Stimulated activated effector memory CD8-positive, alpha-beta T cell treated with anti-CD3 and anti-CD28 coated beads, Interleukin-12 subunit alpha, Interleukin-12 subunit beta, amount 100 ng/mL, for 72 hours (primary cell): ENCODE measurements at regions not wholly inside any gene's neighbourhood (a gene's known extent, or its start where the extent isn't known, plus 50 kb on each side); places are given as distances from the start of the nearest gene placed in this dataset.
A peak's percentile ranks its signal among the peaks of the same experiment; 100 is the strongest.

Source experiments
- ATAC-seq: fragments of 150-1000 bp; cut with Tn5 transposase; 2 replicates; pipeline ENCODE4 v1.10.0; 2021
- DNase-seq, 2 donors: peaks; one replicate each; pipeline ENCODE4 v3.0.0; 2021 to 2022; ENCODE audit warnings: low spot score in 2 of 2
- H3K27ac Mint-ChIP-seq: one replicate; pipeline ENCODE4 v1.8.0; 2022; ENCODE audit warnings: mild to moderate bottlenecking, mixed read lengths
- H3K36me3 Mint-ChIP-seq: one replicate; pipeline ENCODE4 v1.8.0; 2022; ENCODE audit warnings: mild to moderate bottlenecking, mixed read lengths
- H3K4me1 Mint-ChIP-seq: one replicate; pipeline ENCODE4 v1.8.0; 2022; ENCODE audit warnings: mixed read lengths
- H3K4me3 Mint-ChIP-seq: one replicate; pipeline ENCODE4 v1.8.0; 2022; ENCODE audit warnings: mild to moderate bottlenecking, mixed read lengths
- H3K9me3 Mint-ChIP-seq: one replicate; pipeline ENCODE4 v1.8.0; 2022; ENCODE audit warnings: mixed read lengths

- Mint-ChIP-seq H3K27ac (peak overlapping the region; percentile 76), H3K4me1 (peaks cover 16% of the 10 kb centered on the region), H3K4me3 (no peak overlapping the region), H3K36me3 (no peaks in the 10 kb centered on the region), H3K9me3 (no peaks in the 10 kb centered on the region)
- ATAC-seq (no peak), DNase-seq (no peak)
These were observed 72.6 kb downstream of the TENT5C start for GRCh38 chr1:117678246-117678977.

GRCh38 chr1:117679299-117679698, 73.5 kb downstream of the TENT5C start:
- peaks cover 7% of the 10 kb centered on the region for H3K4me1 Mint-ChIP-seq
- no peak overlapping the region for H3K27ac Mint-ChIP-seq
- no peaks in the 10 kb centered on the region for H3K36me3 Mint-ChIP-seq
- ATAC-seq (no peak), DNase-seq (no peak)
- no peaks in the 10 kb centered on the region for H3K9me3 Mint-ChIP-seq
- no peak overlapping the region for H3K4me3 Mint-ChIP-seq

- no peak for ATAC-seq
- no peaks in the 10 kb centered on the region for H3K9me3 Mint-ChIP-seq
- H3K36me3 Mint-ChIP-seq, result no peaks in the 10 kb centered on the region
- H3K4me3 Mint-ChIP-seq, result no peak overlapping the region
- H3K27ac Mint-ChIP-seq, result no peak overlapping the region
- DNase-seq, result no peak
- H3K4me1 Mint-ChIP-seq, result peaks cover 2% of the 10 kb centered on the region
These were observed 74.0 kb downstream of the TENT5C start for GRCh38 chr1:117679868-117680267.

- no peak for DNase-seq
- Mint-ChIP-seq H3K36me3 (no peaks in the 10 kb centered on the region), H3K4me1 (no peaks in the 10 kb centered on the region), H3K9me3 (no peaks in the 10 kb centered on the region), H3K27ac (no peak overlapping the region), H3K4me3 (no peak overlapping the region)
- ATAC-seq, result no peak
These were observed 74.6 kb downstream of the TENT5C start for GRCh38 chr1:117680316-117681002.

DNA sequence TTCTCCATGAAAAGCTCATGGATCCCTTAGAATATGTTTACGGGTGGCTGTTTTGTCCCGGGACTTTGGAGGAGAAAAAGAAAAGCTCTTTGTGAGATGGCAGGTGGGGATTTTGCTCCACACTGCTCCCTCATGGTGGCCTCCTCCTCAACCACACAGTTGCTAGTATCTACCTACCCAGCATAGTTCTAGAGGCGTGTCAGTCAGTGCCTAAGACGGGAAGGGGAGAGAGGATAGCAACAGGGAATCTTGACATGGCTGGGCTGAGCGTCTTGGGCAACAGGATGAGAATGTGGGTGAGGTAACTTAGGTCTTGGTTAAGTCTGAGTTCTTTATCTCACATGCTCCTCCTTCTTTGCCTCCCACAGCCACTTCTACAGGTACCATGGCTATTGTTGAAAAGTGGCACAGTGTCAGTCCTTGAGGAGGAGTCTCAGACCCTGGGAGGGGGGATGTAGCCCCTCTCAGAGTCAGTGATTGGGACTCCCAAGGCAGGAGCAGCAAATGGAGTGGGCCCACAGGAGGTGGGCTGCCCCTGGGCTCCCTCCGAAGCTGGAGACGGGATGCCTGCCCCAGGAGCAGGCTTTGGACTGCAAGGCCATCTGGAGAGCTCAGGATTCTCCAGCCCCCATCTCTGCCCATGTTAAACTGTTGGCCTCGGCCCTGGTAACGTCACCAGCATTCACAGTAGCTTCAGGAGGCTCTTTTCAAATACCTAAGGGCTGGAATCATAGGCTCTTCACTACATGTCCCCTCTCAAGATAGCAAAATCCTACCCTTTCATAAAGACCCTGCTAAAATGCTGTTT, 75.4 kb downstream of the TENT5C start:
- ATAC-seq, result no peak
- Mint-ChIP-seq H3K4me1 (no peaks in the 10 kb centered on the region), H3K9me3 (no peaks in the 10 kb centered on the region), H3K36me3 (no peaks in the 10 kb centered on the region), H3K4me3 (no peak overlapping the region), H3K27ac (no peak overlapping the region)
- no peak for DNase-seq

DNA sequence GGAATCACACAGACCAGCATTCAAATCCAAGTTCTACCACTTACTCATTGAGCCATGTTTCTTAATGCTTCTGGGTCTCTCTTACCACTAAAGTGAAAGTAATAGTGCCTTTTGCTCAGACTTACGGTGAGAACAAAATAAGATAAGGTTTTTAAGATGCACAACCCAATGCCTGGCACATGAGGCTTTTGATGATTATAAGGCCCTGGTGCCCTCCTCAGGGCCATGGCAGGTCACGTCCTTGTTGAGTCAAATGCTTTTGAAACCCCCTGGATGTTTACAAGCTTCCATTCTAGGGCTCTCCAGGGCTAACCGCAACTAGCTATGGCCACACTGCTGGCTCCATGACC, 76.0 kb downstream of the TENT5C start:
- no peaks in the 10 kb centered on the region for H3K4me1 Mint-ChIP-seq
- no peaks in the 10 kb centered on the region for H3K9me3 Mint-ChIP-seq
- DNase-seq, result no peak
- ATAC-seq, result no peak
- H3K4me3 Mint-ChIP-seq, result no peak overlapping the region
- H3K27ac Mint-ChIP-seq, result no peak overlapping the region
- H3K36me3 Mint-ChIP-seq, result no peaks in the 10 kb centered on the region

GRCh38 chr1:117682372-117682771, 76.5 kb downstream of the TENT5C start:
- Mint-ChIP-seq H3K36me3 (no peaks in the 10 kb centered on the region), H3K9me3 (no peaks in the 10 kb centered on the region), H3K27ac (no peak overlapping the region), H3K4me3 (no peak overlapping the region), H3K4me1 (no peaks in the 10 kb centered on the region)
- no peak for ATAC-seq
- DNase-seq, result no peak

GRCh38 chr1:117683571-117684285, 77.9 kb downstream of the TENT5C start:
- Mint-ChIP-seq H3K27ac (no peak overlapping the region), H3K36me3 (no peaks in the 10 kb centered on the region), H3K9me3 (no peaks in the 10 kb centered on the region), H3K4me1 (no peaks in the 10 kb centered on the region), H3K4me3 (no peak overlapping the region)
- no peak for DNase-seq
- ATAC-seq, result no peak

DNA sequence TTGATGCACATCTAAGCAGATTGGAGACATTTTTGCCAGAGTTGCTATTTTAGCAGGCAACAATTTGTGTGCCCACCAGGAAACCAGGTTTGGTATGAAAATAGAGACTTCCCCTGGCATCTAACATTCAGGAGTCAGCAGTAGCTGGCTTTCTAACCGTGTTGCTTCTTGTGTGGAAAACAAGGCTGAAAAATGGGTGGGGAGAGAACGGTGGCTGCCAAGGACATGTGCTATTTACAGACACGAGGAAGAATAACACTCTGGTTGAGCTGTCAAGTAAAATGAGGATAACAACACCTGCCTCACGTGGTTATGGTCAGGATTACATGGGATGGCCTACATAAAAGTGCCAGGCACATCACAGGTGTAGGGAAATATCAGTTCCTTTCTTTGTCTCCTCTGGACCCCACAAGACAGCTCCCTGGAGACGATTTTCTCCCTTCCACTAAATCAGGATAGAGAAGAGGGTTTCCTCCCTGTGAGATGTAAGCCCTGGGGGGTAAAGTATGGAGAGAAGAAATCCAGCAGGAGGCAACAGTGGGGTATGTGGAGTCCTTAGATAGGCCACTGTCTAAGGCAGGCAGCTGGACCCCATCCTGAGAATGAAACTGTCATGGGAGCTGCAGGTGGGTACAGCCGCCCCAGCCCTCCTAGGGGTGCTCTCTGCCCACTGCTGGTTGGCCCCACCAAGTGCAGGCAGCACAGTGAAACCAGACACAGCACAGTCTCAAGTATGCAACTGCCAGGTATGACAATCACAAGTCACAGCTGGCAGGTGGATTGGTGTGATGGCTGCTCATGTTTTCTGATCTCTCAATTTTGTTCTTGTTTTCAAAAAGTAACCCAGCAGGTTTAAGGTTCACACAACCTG, 80.3 kb downstream of the TENT5C start:
- ATAC-seq (peak; percentile 24), DNase-seq (no peak)
- Mint-ChIP-seq H3K4me3 (no peak overlapping the region), H3K4me1 (no peaks in the 10 kb centered on the region), H3K9me3 (no peaks in the 10 kb centered on the region), H3K36me3 (no peaks in the 10 kb centered on the region), H3K27ac (peak overlapping the region; percentile 6)

DNA sequence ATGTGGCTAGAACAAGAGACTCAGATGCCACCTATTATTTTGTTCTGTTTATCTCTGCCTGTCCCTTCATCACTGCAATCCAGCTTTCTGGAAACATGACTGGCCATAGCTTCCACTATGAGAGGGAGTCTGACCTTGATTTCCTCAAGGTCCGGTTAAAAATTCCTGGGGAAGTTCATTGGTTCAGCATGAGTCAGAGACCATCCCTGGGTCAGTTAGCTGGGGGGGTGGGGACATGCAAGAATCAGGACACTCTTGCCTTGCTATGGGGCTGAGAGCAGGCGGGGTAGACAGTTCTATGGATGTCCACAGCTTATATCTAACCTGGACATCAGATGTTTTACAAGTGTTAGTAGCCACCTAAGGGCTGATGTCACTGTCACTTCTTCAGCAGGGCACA, 81.1 kb downstream of the TENT5C start:
- no peak for ATAC-seq
- Mint-ChIP-seq H3K9me3 (no peaks in the 10 kb centered on the region), H3K4me1 (no peaks in the 10 kb centered on the region), H3K27ac (no peak overlapping the region), H3K36me3 (no peaks in the 10 kb centered on the region), H3K4me3 (no peak overlapping the region)
- no peak for DNase-seq

- H3K4me1 Mint-ChIP-seq, result no peaks in the 10 kb centered on the region
- no peak overlapping the region for H3K27ac Mint-ChIP-seq
- ATAC-seq (no peak), DNase-seq (no peak)
- no peak overlapping the region for H3K4me3 Mint-ChIP-seq
- no peaks in the 10 kb centered on the region for H3K9me3 Mint-ChIP-seq
- no peaks in the 10 kb centered on the region for H3K36me3 Mint-ChIP-seq
These were observed 84.3 kb downstream of the TENT5C start for GRCh38 chr1:117689997-117690625.

DNA sequence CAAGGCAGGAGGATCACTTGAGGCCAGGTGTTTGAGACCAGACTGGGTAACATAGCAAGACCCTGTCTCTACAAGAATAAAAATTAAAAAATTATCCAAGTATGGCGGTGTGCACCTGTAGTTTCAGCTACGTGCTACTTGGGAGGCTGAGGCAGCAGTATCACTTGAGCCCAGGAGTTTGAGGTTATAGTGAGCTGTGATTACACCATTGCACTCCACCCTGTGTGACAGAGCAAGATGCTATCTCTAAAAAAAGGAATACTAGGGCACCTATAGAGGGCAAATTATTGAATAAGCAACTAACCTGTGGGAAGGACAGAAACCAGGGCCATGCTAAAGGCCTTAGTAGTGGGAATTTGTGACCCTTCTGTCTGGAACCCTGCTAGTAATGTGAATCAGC, 86.1 kb downstream of the TENT5C start:
- Mint-ChIP-seq H3K4me3 (no peak overlapping the region), H3K27ac (no peak overlapping the region)

DNA sequence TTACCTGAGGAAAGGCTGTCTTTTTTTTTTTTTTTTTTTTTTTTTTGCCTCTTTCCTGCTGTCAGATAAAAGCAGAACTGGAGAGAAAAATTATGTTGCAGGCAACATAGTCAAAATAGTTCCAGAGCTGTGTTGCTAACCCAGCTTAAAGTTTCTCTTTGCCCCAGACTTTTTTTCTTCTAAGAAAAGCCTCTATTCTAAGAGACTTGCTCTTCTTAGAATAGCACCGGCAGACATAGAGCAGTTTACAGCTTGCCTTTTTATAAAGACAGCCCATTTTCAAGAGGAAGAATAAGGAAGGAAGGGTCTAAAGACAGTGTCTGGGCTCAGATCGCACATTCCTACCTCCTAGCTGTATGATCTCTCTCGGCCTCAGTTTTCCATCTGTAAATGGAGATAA, 88.7 kb downstream of the TENT5C start:
- no peak for DNase-seq
- Mint-ChIP-seq H3K27ac (no peak overlapping the region), H3K36me3 (no peaks in the 10 kb centered on the region), H3K9me3 (no peaks in the 10 kb centered on the region), H3K4me1 (no peaks in the 10 kb centered on the region), H3K4me3 (no peak overlapping the region)
- ATAC-seq, result peak; percentile 44

More for the DNA sequence above, 86.1 kb downstream of the TENT5C start:
- no peak for ATAC-seq
- no peaks in the 10 kb centered on the region for H3K9me3 Mint-ChIP-seq
- no peak for DNase-seq
- H3K36me3 Mint-ChIP-seq, result no peaks in the 10 kb centered on the region
- H3K4me1 Mint-ChIP-seq, result no peaks in the 10 kb centered on the region

DNA sequence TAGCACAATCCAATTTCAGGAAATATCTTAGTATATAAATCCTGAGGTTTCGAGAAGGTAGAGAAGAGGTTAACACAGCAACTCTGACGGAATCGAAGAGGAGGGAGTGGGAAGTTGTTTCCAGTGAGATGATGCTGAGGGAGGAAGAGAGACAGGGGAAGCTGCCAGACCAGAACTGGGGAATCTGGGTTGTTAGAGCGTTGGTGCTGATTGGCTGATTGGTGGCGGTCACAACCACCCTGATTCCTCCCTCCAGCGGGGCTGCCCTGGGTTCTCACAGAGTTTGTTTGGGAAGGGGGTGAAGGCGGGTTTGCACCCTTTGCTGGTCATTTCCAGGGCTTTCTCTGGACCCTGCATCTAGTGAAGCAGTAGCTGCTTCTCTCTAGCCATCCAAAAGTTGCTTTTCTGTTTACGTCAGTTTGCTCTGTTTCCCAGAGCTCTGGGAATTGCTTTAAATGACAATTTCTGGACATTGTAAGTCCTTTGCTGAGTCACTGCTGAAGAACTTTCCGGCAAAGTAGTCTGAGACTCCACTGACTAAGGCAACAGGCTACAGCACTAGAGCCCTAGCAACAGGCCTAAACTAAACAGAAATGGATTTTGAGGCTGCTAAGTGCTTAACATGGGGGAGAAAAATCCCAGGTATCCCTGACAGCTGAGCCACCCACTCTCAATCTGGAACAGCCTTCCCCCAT, 90.1 kb downstream of the TENT5C start:
- no peaks in the 10 kb centered on the region for H3K4me1 Mint-ChIP-seq
- H3K36me3 Mint-ChIP-seq, result no peaks in the 10 kb centered on the region
- ATAC-seq (no peak), DNase-seq (no peak)
- H3K9me3 Mint-ChIP-seq, result no peaks in the 10 kb centered on the region
- H3K4me3 Mint-ChIP-seq, result no peak overlapping the region
- H3K27ac Mint-ChIP-seq, result no peak overlapping the region
